Stimulated activated CD4-positive, alpha-beta T cell treated with anti-CD3 and anti-CD28 coated beads, Interleukin-1b, Interleukin-23, amount 100 ng/mL, for 1 hour (primary cell): ENCODE measurements at regions not wholly inside any gene's neighbourhood (a gene's known extent, or its start where the extent isn't known, plus 50 kb on each side); places are given as distances from the start of the nearest gene placed in this dataset.

ENCODE experiments used
- DNase-seq, 2 donors: peaks; one replicate each; pipeline ENCODE4 v3.0.0-alpha.2; 2020; ENCODE audit warnings: low read depth in 2 of 2

DNA sequence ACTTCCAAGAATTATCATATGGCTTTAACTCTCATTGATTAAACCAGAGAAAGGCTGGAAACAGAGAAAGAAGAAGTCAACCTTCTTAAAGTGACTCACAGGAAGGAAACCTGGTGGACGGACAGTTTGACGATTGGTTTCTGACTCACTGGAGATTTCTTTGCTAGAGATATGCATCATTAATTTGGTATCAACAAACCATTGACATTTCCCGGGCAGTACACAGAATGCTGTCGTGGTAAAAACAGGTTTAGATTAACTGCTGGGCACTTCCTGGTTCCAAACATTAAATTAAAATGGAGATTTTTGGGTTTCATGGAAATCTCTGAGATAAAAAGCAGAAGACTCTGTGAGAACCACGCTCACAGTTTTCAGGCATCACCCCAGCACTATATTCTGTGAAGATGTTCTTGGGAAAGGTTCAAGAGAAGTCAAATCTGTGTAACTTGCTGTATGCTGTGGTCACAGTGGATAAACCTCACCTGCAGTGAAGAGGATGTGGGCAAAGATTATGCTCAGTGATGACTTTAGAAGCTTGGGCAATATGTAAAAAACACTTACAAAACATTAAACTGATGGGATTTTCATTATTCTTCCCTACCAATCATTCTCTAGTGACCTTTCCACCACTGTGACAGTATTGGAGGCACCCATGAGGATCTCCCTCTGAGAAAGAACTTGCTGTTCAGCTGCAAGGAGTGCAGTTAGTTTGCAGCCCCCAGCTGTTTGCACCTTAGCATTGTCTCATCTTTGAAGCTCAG lies 61.1 kb upstream of the CD44 start:
- DNase-seq, result no peak

DNA sequence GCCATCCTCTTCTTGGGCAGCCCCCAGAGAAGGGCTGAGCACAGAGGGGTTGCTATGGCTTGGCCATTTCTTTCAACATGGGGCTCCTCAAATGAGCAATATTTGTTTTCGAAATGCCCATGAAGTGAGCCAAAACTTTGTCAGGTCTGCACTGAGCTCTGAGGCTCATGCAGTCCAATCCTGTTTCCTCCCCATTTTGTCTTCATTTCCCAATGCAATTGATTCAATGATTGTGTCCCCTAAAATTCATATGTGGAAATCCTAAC lies 60.6 kb upstream of the CD44 start:
- DNase-seq, result no peak

DNA sequence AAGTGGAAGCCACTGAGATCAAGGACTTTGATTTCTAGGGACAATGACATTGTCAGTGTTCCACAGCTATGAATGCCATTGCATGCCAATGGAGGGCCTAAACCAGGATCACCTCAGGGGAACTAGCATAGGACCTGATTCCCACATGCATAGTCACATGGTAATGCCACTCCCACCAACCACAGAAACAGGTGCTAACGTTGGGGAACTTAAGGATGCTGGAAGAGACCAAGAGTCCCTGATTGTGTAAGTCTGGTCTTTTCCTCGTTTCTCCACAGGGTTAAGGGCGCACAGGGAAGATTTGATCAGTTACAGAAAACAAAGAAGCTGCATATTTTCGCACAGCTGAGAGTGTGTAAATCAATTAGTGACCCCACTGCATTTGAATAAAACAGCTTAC lies 59.4 kb upstream of the CD44 start:
- DNase-seq, result no peak

DNA sequence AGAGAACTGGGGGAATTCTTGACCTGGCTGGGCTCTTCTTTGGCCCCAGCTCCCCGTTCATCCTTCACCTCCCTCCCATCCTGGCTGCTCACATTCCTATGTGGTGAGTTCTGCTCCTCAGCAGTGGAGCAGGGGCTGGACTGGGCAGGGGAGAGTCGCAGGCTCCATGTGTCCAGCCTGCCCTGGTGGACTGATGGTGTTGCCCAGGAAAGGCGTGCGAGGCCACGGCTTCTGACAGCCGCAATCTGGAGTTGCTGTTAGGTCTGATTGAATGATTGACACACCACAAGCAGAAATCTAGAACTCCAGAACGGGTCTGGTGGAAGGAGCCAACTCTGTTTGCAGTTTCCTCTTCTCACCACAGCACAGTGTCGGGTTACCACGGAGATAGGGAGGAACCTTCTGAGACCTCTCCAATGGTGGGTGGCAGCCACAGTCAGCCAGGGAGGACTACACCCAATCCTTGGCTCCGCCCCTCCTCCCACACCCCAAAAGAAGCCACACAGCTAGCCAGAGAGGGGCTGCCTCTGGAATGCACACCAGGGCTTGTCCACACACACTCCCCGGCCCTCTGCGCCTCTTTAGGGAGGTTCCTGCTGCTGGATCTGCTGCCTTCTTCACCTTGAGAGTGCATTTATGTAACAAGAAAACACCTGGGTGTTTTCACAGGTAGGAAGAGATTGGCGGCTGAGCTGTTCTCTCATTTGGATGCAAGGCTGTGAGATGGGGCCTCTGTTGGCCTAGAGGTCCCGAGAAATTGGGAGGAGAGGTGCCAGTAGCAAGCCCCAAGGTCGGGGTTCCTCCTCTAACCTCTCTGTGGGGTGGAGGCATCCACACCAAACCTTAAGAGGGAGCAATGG lies 56.4 kb upstream of the CD44 start:
- DNase-seq, result peak; percentile 55 to 71

GRCh38 chr11:35083181-35083430 lies 55.9 kb upstream of the CD44 start:
- DNase-seq, result no peak

- peak in 1 of 2 donors; percentile 39 for DNase-seq
Measured at GRCh38 chr11:35083431-35084238, 55.3 kb upstream of the CD44 start.

DNA sequence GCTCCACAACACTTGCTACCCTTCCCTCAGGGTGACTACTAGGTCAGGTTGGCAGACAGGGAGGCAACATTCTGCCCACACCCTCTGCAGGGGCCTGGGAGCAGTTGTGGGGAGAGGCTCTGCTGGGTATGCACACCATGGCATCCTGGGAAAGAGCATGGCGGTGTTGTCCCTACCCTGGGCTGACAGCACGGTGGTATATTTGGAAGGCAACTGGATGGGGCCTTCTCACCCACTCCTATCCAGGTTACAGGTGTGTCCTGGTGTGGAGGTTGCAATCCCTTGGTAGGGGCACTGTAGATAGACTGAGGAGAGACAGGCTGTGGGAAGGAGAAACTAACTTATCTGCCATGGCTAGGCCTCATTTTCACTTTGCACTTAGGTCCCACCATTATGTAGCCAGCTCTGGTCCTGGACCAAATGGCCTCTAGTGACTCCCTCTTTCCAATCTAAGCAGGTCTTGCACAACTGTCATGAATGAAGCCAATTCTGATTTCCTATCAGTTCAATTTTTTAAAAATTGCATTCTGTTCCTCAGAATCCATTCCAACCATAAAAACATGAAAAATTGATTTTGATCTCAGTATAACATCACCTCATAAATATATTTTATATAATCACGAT lies 54.0 kb upstream of the CD44 start:
- DNase-seq, result no peak

GRCh38 chr11:35085531-35086165 lies 53.3 kb upstream of the CD44 start:
- DNase-seq, result no peak

- DNase-seq, result no peak
Measured at GRCh38 chr11:35087648-35088047, 51.3 kb upstream of the CD44 start.

GRCh38 chr11:35088226-35088625 lies 50.7 kb upstream of the CD44 start:
- no peak for DNase-seq

DNA sequence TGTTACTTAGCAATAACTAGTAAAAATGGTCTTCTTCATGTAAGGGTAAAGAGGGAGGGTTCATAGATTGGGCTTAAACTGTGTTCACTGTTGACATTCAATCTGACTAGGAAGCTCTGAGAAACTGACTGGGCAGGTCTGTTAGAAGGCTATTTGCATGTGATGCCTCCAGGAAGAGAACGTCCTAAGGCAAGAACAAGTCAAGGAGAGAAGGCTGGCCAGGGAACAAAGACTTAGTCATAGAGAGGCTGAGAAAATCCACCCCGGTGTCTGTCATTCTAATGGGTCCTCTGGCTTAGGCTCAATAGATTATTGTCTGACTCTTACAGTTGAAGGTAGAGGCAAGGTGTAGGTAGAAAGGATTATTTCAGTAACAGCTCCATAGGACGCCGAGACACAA lies 50.3 kb upstream of the CD44 start:
- no peak for DNase-seq
